Prostate gland (tissue), 2 donors: ENCODE measurements at regions not wholly inside any gene's neighbourhood (a gene's known extent, or its start where the extent isn't known, plus 50 kb on each side); places are given as distances from the start of the nearest gene placed in this dataset.

ENCODE experiments used
- DNase-seq: peaks from one replicate; pipeline ENCODE4 v3.0.0-alpha.2; 2019; ENCODE audit warnings: low spot score
- H3K27ac ChIP-seq, 2 donors: fragments of 200-600 bp; sonication (generic); 2 replicates each; pipeline ENCODE4 v1.5.1; 2017 to 2019
- H3K27me3 ChIP-seq: fragments of 200-600 bp; sonication (generic); replicated peaks from 2 replicates; pipeline ENCODE4 v1.5.1; 2019; ENCODE audit not compliant: insufficient read depth
- H3K36me3 ChIP-seq, 2 donors: fragments of 200-600 bp; sonication (generic); 1 replicate in 1 of 2; 2 replicates in 1 of 2; pipeline versions ENCODE4 v1.5.1 to v1.8.1; 2017 to 2019
- H3K4me1 ChIP-seq: fragments of 200-600 bp; sonication (generic); replicated peaks from 2 replicates; pipeline ENCODE4 v1.5.1; 2019
- H3K4me3 ChIP-seq, 2 donors: fragments of 200-600 bp; sonication (generic); 2 replicates each; pipeline ENCODE4 v1.5.1; 2017 to 2019
- H3K9me3 ChIP-seq: fragments of 200-600 bp; sonication (generic); 2 replicates; pipeline ENCODE4 v1.5.1; 2017
- CTCF ChIP-seq, 4 experiments: fragments of 200-600 bp in 2 of 4; fragments of 450-650 bp in 2 of 4; sonication (generic) in 2 of 4; IDR thresholded peaks; 1 replicate in 3 of 4; 2 replicates in 1 of 4; pipeline ENCODE4 v1.5.1; 2016 to 2019; ENCODE audit warnings: antibody characterized with exemption in 4 of 4, mild to moderate bottlenecking in 2 of 4, moderate library complexity in 2 of 4
- POLR2A ChIP-seq: fragments of 450-650 bp; IDR thresholded peaks from one replicate; pipeline ENCODE4 v1.6.1; 2016; ENCODE audit warnings: antibody characterized with exemption, mild to moderate bottlenecking
- POLR2AphosphoS5 ChIP-seq: sonication (generic); formaldehyde crosslinking; IDR thresholded peaks from one replicate; pipeline ENCODE4 v1.6.1; 2017; ENCODE audit warnings: antibody characterized with exemption
- WGBS: methylation state at CpG from one replicate; pipeline ENCODE4 v1.1.5; 2018; 5-methylcytosine and 5-hydroxymethylcytosine counted together
- intact Hi-C: fragments of 100-400 bp; cut with DNase I; formaldehyde crosslinking; loops from one replicate; pipeline ENCODE4 v1.14.2; 2022

GRCh38 chr6:14280006-14280510 lies 162.5 kb downstream of the CD83 start:
- Histone ChIP-seq H3K4me1 (peaks cover 6% of the 10 kb centered on the region), H3K27ac (no peak overlapping the region), H3K4me3 (no peak overlapping the region), H3K36me3 (no peaks in the 10 kb centered on the region), H3K27me3 (no peaks in the 10 kb centered on the region), H3K9me3 (no peaks in the 10 kb centered on the region)
- TF ChIP-seq POLR2AphosphoS5 (no peak), CTCF (IDR thresholded peaks at IDR 0.05) (no peak), POLR2A (no peak)
- intact Hi-C loops: no loop called here
- no peak for DNase-seq
- 95% methylated on average over 4 of the region's 4 CpGs for WGBS

GRCh38 chr6:14280766-14281293 lies 163.3 kb downstream of the CD83 start:
- H3K4me1 ChIP-seq: peaks cover 5% of the 10 kb centered on the region
- WGBS: 96% methylated on average over 17 of the region's 17 CpGs
- DNase-seq: no peak
- TF ChIP-seq POLR2A: no peak
- H3K27me3 ChIP-seq: no peaks in the 10 kb centered on the region
- no peak overlapping the region for H3K27ac ChIP-seq
- H3K9me3 ChIP-seq: no peaks in the 10 kb centered on the region
- no peaks in the 10 kb centered on the region for H3K36me3 ChIP-seq
- no peak overlapping the region for H3K4me3 ChIP-seq
- intact Hi-C loops: no loop called here

GRCh38 chr6:14281811-14282660 lies 164.5 kb downstream of the CD83 start:
- Histone ChIP-seq H3K4me3 (no peak overlapping the region), H3K27me3 (no peaks in the 10 kb centered on the region), H3K4me1 (no peaks in the 10 kb centered on the region), H3K9me3 (no peaks in the 10 kb centered on the region), H3K27ac (no peak overlapping the region), H3K36me3 (no peaks in the 10 kb centered on the region)
- intact Hi-C loops: no loop called here
- DNase-seq: no peak
- no peak for TF ChIP-seq POLR2A
- TF ChIP-seq CTCF (IDR thresholded peaks at IDR 0.05): no peak
- no peak for TF ChIP-seq POLR2AphosphoS5
- WGBS: 93% methylated on average over 25 of the region's 25 CpGs

- WGBS: 84% methylated on average over 10 of the region's 10 CpGs
- Histone ChIP-seq H3K27me3 (no peaks in the 10 kb centered on the region), H3K9me3 (no peaks in the 10 kb centered on the region), H3K4me3 (no peak overlapping the region), H3K4me1 (no peaks in the 10 kb centered on the region), H3K36me3 (no peaks in the 10 kb centered on the region), H3K27ac (no peak overlapping the region)
- DNase-seq: no peak
- TF ChIP-seq POLR2AphosphoS5: no peak
- TF ChIP-seq POLR2A: no peak
- TF ChIP-seq CTCF (IDR thresholded peaks at IDR 0.05): no peak
- intact Hi-C loops: no loop called here
These were observed 165.4 kb downstream of the CD83 start for GRCh38 chr6:14282854-14283505.

- H3K27ac ChIP-seq: no peak overlapping the region
- intact Hi-C loops: no loop called here
- no peak for DNase-seq
- TF ChIP-seq POLR2A (no peak), POLR2AphosphoS5 (no peak), CTCF (IDR thresholded peaks at IDR 0.05) (no peak)
- 93% methylated on average over 12 of the region's 12 CpGs for WGBS
- no peaks in the 10 kb centered on the region for H3K9me3 ChIP-seq
- no peaks in the 10 kb centered on the region for H3K4me1 ChIP-seq
- no peaks in the 10 kb centered on the region for H3K36me3 ChIP-seq
- no peaks in the 10 kb centered on the region for H3K27me3 ChIP-seq
- no peak overlapping the region for H3K4me3 ChIP-seq
These were observed 166.1 kb downstream of the CD83 start for GRCh38 chr6:14283600-14284235.
